Stimulated activated CD4-positive, alpha-beta T cell treated with anti-CD3 and anti-CD28 coated beads, Interleukin-2, amount 100 ng/mL, for 4 hours (primary cell): ENCODE measurements at regions not wholly inside any gene's neighbourhood (a gene's known extent, or its start where the extent isn't known, plus 50 kb on each side); places are given as distances from the start of the nearest gene placed in this dataset.
A peak's percentile ranks its signal among the peaks of the same experiment; 100 is the strongest.

Experiments
- DNase-seq: peaks from one replicate; pipeline ENCODE4 v3.0.0-alpha.2; 2020; ENCODE audit warnings: low read depth

DNA sequence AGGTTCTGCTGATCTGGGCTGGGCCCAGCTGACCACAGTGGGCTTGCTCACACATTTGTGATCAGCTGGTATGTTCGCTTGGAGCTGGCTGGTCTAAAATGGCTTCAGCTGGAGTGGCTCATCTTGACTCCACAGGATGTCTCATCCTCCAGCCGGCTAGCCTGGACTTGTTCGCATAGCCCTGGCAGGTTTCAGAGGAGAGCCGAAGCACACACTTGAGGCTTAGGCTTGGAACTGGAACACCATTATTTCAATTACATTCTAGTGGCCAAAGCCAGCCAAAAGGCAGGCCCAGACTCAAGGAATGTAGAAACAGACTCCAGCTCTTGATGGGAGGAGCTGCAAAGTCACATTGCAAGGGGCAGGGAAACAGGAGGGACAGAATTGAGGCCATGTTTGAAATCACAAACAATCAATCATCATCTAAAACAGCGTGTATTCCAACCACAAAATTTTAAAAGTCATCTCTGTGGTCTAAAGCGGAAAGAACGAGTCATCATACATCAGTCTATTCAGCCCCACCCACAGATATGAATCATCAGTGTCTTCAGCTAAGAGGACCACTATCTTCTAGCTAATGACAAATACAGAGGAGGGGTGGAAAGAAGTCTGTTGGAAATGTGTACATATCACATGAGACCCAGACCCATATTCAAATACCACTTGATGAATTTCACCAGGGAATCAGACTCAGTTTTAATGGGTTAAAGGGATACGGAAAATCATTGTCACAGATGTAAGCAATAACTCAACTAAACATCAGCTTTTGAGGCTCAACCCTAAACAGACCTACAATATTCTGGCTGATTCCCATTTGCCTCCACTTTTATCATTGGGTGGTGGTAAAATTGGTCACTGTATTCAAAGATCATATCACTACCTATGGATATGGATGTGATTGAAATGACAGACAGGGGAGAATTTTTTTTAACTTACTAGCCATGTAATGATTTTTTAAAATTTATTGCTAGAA is 139.0 kb upstream of the MKLN1 start:
- peak; percentile 44 for DNase-seq

GRCh38 chr7:131189488-131189887 is 138.2 kb upstream of the MKLN1 start:
- DNase-seq: no peak

- no peak for DNase-seq
Observed at GRCh38 chr7:131190146-131190545, 137.5 kb upstream of the MKLN1 start.

- DNase-seq: no peak
Observed at GRCh38 chr7:131190581-131190980, 137.1 kb upstream of the MKLN1 start.

GRCh38 chr7:131194070-131194865 is 133.4 kb upstream of the MKLN1 start:
- DNase-seq: no peak

DNA sequence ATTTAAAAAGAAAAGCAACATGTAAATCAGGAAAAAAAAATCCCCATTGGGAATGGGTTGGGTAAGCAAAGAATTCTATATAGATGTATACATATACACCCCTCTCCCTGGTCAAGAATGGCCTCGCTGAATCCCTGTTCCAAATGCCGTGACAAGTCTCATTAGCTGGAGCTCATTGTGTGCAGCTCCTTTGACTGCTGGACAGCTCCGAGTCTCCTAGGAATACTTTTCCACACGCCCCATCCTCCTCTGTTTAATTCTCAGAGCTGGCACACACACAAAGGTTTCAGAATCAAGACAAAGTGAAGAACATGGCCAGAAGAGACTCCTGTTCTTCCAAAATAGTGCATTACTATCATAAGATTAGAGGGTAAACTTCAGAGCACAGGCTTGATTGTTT is 130.9 kb upstream of the MKLN1 start:
- no peak for DNase-seq

DNA sequence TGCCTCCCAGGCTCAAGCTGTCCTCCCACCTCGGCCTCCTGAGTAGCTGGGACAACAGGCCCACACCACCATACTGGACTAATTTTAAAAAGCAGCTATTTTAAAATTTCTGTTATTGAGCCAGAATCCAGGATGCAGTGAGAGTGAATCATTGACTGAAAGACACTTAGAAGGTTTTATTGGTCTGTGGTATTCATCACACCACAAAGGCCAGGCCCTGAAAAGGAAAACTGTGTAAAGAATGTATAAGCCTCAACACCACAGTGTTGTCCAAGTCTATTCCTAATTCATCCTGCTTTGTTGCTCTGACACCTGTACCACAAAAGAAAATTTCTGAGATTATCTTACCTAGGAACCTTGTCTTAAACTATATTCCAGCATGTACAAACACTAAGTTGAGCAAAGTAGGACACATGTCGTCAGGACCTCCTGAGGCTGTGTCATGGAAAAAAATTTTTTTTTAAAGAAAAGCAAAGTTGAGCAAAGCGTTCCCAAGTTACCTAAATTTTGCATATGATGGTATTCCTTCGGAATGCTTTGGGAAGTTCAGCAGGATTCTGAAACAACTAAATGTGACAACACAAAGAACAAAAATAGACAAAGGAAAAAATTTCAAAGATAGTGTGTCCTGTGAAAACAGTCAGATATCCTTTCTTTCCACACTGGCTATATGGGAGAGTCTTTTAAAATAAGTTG is 129.6 kb upstream of the MKLN1 start:
- no peak for DNase-seq

DNA sequence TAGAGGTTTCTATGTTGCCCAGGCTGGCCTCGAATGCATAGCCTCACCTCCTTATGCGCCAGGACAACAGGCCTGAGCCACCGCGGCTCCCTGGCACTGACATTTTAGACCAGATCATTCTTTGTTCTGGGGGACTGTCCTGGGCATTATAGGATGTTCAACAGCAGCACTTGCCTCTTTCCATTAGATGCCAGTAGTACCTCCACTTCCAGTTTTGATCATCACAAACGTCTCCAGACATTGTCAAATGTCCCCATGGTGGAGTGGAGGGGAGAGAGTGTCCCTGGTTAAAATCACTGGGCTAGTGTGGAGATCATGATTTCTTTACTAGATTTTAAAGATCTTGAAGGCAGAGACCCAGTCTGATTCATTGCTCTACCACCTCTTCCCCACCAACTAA is 125.2 kb upstream of the MKLN1 start:
- DNase-seq: no peak

GRCh38 chr7:131203291-131203976 is 124.2 kb upstream of the MKLN1 start:
- DNase-seq: no peak

GRCh38 chr7:131208777-131209176 is 118.9 kb upstream of the MKLN1 start:
- no peak for DNase-seq

DNA sequence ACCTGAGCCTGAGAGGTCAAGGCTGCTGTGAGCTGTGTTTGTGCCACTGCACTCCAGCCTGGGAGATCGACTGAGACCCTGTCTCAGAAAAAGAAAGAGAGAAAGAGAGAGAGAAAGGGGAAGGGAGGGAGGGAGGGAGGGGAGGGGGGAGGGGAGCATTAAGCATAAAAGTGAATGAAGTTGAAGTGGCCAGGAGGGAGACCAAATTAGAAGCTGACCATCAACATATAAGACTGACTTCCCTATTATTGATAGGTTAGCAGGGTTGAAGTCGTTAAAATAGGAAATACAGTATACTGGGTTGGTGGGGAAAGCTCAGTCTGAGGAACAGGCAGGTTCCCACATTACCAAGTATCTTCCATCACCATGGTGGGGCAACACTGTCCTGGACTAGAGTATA is 117.1 kb upstream of the MKLN1 start:
- no peak for DNase-seq

DNA sequence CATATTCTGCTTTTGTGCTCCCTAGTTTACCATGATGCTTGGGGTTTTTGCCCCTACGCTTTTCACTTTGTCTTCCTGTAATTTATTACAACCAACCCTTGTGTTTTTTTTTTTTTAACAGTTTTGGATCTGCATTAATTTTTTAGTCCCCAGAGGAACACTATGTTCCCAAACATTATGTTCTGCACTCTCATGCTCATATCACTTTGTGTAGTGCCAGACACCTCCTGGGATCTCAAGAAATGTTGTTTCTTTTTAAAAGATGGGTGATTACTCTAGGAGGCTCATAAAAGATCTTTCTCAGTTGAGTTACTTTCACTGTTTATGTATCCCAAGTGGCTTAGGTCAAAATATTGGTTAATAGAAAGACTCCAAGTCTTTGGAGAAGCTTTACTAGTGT is 116.2 kb upstream of the MKLN1 start:
- DNase-seq: no peak

DNA sequence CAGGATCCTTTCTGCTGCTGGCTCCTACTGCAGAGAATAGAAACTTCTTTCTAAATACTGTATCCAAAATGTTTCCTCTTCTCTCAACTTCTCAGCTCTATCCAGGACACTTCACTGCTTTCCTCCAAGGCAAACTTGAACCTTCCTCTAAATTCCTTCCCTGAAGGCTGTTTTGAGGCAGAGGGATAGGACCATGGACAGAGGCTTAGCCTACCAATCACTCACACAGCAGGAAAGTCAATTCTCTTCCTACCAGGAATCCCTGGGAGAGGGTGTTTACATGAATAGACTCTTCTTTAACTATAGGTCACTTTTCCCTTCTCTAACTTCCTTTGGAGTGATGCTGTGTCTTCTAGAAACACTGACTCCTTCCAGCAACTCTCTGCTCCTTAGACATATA is 115.6 kb upstream of the MKLN1 start:
- DNase-seq: no peak

GRCh38 chr7:131218727-131219128 is 108.9 kb upstream of the MKLN1 start:
- no peak for DNase-seq

DNA sequence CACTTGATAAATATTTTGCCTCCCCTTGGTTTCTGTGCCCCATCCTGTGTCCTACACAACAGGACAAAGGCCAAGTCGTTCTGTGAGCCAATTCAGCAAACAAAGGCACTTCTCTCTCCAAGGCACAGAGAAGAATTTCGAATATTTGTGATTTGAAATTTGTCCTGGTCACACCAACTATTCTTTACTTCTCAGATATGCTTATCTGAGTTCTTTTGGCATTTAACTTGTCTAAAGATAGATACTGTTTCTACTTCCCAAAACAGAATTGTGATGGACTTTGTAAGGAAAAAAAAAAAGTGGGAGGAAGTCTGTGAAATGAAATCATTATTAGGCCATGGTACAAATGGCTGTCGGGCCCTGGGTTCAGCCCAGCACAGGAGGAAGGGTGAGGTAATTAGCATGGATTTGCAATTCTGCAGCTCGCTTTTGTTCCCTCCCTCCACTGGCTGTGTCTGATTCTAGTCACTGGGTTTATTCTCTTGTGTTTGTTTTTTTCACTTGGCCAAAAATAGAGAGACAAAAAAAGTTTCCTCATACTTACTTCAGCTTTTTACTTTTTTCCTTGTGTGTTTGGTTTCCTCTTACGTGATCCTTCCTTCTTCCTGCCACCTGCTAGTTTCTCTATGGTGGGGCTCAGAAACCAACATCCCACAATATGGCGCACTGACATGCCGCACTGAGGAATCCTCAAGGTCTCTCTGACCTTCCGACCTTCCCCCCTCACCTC is 108.2 kb upstream of the MKLN1 start:
- DNase-seq: no peak

DNA sequence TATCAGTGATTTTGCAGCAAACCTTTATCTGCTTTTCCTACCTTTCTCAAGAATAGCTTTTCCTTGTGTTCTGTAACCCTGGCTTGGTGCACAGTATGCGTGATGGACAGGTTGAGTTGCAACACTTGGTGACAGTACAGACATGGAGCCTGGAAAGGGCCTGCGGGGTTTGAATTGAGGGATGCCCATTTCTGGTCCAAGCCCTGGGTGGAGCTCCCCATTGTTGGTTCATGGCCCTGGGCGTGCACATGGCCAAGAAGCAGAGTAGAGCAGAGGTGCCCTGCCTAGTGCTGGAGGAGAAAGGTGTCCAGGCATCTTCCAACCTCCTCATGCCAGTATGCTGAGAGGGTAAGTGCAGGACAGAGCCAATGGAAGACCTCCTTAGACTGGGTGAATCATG is 106.6 kb upstream of the MKLN1 start:
- DNase-seq: no peak

- DNase-seq: no peak
Observed at GRCh38 chr7:131222171-131222570, 105.5 kb upstream of the MKLN1 start.

GRCh38 chr7:131223151-131223550 is 104.5 kb upstream of the MKLN1 start:
- no peak for DNase-seq

- DNase-seq: no peak
Observed at GRCh38 chr7:131224996-131225395, 102.7 kb upstream of the MKLN1 start.

GRCh38 chr7:131225619-131226513 is 101.8 kb upstream of the MKLN1 start:
- no peak for DNase-seq
